Middle frontal gyrus (tissue), 1 donor: ENCODE measurements at regions not wholly inside any gene's neighbourhood (a gene's known extent, or its start where the extent isn't known, plus 50 kb on each side); places are given as distances from the start of the nearest gene placed in this dataset.

Source experiments
- DNase-seq: peaks from one replicate; pipeline ENCODE4 v3.0.0-alpha.2; 2015; ENCODE audit warnings: low spot score; ENCODE audit errors: extremely low spot score

DNA sequence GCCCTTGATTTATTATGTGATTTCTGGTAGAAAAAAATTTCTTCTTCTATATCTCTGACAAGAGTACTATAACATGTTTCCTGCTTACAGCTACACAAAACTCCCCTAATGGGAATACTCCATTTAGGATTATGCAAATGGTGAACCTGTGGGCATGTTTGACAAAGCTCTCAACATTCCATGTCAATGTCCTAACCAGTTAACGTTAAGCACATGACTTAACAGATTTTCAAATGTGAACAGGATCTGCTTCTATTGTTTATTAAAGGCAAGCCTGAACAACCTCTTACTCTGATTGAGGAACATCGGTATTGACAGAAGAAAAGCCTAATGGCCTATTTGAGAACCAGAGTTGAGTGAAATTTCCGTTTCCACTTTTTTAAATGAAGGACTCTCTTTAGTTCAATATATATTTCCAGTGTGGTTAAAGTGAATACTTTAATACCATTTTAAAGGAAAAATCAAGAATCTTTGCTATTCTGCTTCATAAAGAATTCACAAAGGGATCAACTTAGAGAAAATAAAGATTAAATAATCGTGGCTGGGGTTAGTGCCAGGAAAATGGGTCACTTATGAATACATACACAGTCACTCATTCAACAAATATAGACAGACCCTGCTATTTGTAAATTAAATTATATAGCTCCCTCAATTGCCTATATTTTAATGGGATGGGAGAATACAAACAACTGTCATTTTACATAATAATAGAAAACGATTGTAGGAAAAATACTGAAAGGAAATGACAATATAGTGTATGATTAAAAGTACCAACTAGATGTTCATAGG lies 300.3 kb upstream of the CBLB start:
- DNase-seq = no peak

DNA sequence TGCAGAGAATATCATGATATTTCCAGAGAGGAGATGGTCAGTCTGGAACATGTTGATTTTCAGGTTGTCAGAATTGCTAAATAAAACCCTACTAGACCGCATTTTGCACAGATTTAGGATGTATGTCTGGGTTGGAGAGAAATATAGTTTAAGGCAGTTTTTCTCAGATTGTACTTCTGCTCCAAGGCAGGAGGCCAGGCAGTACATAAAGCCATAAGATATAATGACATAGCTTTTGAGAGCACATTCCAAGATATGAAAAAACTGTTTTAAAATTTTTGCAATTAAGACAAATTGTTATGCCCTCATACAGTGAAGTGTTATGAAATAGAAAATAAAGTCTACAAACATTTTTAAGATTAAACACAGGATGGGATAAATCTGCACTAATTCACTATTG lies 301.8 kb upstream of the CBLB start:
- DNase-seq = no peak

DNA sequence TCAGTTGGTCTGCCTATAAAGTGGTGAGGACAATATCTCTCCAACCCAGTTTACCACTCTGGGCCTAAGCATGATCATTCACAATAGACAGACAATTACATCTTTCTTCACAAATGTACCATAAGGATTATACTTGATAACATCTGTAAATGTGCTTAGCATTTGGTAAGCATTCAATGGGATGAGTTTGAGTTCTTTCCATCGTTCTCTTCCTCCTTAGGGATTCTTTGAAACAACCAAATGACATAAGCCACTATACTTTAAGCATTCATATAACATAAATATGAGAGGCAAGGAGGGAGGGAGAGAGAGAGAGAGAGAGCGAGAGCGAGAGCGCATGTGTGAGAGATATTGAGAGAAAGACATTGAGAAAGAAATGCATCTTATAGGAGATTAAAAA lies 303.3 kb upstream of the CBLB start:
- DNase-seq = no peak

GRCh38 chr3:106172780-106173179 lies 304.0 kb upstream of the CBLB start:
- no peak for DNase-seq

DNA sequence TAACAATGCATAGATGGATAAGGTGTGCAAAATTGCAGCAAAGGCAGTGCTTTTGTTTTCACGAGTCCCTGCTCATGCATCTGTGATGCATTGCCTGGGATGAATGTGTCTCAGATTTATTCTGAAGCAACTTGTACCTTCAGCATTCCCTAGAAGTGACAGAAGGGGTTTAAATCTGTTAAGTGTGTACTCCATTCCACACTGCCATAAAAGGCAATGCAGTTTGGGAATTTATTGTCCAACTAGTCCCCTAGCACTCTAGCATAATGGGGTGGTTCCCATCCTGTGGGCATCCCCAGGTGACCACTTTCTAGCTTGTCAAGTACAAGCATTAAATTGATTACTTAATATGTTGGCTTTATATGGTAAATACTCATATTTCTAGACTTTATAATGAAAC lies 306.5 kb upstream of the CBLB start:
- no peak for DNase-seq

DNA sequence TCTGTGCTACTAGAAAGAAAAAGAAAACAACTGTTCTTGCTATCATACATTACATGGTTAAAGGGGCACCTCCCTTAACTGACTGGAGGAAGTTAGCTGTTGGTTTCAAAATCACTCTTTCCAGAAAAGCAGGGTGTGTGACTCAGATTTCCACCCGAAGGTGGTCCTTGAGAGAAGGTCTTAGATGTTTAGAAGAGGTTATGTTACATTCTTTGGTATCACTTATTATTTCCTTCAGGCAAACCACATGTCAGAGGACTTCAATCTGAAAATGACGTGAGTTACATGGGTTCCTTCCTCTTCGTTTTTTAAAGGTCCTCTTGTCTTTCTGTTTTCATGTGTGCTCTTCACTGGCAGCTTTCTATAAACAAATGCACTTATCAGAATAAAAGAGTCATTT lies 307.9 kb upstream of the CBLB start:
- no peak for DNase-seq

DNA sequence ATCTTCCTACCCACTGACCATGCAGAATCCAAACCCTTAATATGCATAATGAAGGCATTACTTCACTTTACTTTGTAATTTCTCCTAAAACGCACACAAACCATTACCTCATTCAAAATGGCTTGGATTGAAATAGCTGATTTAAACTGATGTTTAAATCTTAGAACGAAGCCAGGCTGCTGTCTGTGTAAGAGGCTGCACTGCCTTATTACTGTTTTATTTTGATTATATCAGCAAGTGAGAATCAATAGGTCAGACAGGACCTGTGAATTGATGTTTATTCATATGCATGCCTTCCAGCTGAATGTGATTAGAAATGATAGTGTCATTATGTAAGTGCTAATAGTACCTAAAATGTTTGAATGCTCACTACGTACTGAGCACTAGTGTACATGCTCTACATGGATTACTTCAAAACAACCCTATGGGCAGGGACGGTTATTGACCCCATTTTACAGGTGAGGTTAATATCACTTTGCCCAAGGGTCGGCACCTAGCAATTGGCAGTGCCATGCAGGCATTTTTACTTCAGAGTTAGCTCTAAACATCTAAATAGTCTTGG lies 314.2 kb upstream of the CBLB start:
- DNase-seq = no peak

DNA sequence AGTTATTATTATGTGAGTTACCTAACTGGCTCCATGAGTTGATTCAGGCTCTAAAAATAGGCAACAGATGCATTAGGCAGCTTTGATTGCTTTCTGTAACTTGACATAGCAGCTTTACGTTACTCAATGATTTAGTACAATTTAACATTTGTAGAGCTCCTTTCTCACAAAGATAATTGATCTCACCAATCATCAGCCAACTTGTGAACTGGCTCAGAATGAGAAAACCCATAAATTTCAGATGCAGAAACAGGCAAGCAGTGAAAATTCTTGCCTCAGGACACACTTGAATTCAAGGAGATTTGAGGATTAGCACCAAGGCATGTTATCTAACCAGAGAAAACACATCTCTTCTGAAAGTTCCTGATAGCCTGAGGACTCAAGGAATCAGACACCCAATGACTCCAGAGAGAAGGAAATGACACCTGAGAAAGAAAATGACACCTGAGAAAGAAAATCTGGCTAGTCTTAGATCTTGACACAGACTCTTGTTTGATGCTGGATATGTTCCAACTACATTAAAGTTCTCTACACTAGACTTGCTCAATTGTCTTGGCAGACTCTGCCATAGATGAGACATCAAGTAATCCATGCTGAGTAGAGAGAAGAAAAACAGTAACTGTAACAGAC lies 315.1 kb upstream of the CBLB start:
- DNase-seq = no peak

- DNase-seq = no peak
Observed at GRCh38 chr3:106184540-106185457, 316.0 kb upstream of the CBLB start.

- no peak for DNase-seq
Observed at GRCh38 chr3:106185949-106186348, 317.1 kb upstream of the CBLB start.

- no peak for DNase-seq
Observed at GRCh38 chr3:106190296-106190695, 321.5 kb upstream of the CBLB start.

DNA sequence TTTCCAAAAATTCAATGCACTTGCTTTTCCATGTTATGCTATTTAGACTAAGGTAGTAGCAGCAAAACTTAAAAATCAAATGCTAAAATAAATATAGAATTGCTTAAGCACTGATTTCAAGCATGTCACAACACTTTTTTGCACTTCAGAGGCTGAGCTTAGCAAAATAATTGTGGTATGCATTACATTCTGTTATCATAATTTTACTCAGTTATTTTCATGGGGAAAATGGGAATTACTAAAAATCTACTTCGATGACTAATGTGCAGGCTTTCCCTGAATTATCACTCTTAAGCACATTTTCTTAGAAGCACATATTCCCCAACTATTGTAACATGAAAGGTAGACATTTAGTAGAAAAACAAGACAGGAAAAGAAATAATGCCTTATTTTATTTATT lies 322.4 kb upstream of the CBLB start:
- no peak for DNase-seq

DNA sequence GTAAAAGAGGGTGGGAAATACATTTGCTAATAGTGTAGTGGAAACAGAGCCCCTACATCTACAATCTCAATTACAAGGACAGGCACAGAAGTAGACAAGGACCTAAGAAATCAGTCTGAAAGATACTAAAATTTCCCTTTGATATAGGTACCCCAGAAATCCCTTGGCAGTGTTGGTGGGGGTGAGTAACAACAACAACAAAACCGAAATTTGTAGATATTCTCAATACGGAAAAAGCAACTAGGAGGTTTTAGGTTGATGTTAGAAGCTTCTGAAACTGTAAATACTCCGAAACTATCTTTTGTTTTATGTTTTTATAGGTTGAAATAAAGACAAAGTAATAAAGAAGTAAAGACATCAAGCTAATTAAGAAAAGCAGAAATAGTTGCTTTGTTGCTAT lies 323.1 kb upstream of the CBLB start:
- DNase-seq = no peak

DNA sequence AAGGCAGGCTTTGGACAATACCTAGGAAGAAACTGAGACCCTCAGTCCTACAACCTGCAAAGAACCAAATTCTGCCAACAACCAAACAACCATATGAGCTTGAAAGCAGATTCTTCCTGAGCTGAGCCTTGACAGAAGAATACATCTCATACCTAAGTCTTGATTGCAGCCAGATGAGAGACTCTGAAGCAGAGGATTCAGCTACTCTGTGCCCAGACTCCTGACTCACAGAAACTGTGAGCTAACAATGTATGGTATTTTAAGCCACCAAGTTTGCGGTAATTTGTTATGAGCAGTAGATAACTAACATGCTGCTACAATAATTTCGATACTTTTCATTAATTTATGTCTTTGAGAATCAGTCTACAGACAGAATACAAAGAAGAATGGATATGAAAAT lies 325.1 kb upstream of the CBLB start:
- no peak for DNase-seq

- DNase-seq = no peak
Observed at GRCh38 chr3:106194726-106195125, 325.9 kb upstream of the CBLB start.

DNA sequence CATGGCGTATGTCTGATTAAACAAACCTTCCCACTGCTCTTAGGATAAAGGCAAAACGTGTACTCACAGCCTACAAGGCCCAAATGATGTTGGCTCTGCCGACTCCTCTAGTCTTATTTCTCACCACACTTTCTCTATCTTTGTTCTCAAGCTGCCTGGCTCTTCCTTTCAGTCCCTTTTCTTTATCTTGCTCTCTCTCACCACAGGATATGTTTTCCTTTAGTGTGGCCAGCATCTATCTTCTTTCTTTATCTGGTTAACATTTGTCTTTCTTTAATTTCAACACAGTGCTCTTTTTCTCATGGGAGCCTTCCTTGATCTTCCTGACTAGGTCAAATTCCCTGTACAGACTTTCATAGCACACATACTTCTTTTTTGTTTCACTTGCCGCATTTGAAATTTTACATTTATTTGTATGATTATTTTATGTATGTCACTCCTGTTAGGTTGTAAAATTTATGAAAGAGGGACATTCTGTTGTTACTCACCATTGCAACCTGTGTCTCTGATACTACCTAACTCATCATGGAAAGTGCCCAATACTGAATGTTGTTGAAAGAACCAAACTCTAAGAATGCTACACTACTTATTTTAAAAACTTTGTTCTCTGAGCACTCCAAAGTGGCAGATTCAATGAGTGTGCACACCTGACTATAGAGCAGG lies 328.9 kb upstream of the CBLB start:
- DNase-seq = no peak

DNA sequence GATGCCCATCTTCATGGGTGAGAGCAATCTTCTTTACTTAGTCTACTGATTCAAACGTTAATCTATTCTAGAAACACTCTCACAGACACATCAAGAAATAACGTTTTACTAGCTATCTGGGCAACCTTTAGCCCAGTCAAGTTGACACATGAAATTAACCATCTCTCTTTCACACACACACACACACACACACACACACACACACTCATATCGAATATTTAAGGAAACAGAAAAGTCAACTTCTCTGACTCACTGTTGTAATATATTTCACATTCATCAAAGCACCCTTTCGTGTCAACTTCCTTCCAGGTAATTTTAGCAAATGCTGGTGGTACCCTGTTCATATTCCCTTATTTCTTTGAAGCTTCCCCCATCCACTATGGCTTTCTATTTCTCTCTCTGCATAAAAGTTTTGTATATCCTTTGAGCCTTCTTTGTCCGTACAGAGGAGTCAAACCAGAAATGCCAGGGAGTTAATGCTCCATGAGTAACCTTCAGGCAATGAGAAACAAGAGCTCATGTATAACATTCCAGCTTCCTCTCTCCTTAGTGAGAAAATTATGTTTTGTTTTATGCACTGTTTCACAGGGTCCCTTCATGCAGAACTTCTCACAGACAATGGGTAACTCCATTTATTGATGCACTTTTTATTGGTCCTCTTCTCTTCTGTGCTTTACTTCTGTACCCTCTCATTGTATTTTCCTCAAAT lies 335.5 kb upstream of the CBLB start:
- no peak for DNase-seq

GRCh38 chr3:106206146-106206545 lies 337.3 kb upstream of the CBLB start:
- no peak for DNase-seq

DNA sequence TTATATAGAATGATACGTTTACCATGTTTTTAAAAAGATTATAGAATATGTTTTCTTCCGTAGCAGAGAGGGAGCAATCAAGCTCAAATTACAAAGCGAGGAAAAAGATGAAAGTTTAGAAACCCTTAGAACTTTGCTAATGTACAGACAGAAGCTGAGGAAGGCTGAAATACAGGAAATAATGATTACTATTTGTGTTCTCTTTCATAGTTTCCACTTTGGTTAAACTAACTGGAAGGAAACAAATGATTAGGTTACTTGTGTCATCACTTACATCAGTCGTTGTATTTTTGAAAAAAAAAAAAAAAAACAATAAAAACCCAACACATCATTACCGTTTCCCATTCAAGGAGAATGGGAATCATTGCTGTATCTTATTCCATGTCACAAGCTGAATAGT lies 337.8 kb upstream of the CBLB start:
- no peak for DNase-seq

DNA sequence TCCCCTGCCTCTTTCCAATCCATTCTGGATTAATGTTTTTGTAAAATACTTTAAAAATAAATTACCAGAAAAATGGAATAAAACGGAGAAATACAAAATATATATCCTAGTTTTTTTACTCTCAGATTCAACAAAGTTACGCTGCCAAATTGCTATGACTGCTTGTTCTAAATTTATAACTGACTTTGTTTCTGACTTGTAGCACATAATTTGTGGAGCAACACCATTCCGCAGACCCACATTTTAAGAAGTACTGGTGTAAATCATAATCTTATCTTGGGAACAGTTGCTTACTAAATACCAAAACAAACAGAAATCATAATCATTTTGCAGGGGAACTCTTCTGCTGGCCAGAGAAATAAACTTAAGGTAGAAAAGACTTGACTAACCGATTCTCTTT lies 339.4 kb upstream of the CBLB start:
- no peak for DNase-seq

DNA sequence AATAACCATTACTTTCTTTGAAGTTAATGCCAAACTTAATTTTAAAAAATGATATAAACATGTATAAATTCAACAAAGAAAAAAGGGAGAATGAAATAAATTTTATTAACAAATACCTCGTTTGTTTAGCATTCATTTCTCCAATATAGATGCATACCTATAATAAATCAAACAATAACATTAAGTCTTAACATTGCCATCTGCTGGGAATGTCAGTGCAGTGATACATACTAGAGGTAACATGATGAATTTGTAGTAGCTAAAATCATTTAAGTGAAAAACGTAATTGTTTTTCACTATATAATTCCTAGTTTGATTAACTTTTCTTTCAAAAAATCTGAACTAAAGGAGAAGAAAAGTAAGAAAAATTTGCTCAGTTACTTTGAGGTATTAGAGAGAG lies 340.2 kb upstream of the CBLB start:
- DNase-seq = no peak
